NB4 (cell line): ENCODE measurements at regions not wholly inside any gene's neighbourhood (a gene's known extent, or its start where the extent isn't known, plus 50 kb on each side); places are given as distances from the start of the nearest gene placed in this dataset.

Source experiments
- CTCF ChIP-seq: IDR thresholded peaks from one replicate; pipeline ENCODE4 v1.5.1; 2012; ENCODE audit warnings: low read depth, low read length
- MYC ChIP-seq: IDR thresholded peaks from 2 replicates; pipeline ENCODE4 v1.6.1; 2011; ENCODE audit warnings: low read depth, low read length
- POLR2A ChIP-seq: IDR thresholded peaks from 2 replicates; pipeline ENCODE4 v1.6.1; 2011; ENCODE audit warnings: mild to moderate bottlenecking; ENCODE audit not compliant: insufficient read length; ENCODE audit errors: extremely low read depth
- TF ChIP-seq, protein P1 (sequence below): IDR thresholded peaks from 2 replicates; pipeline ENCODE4 v1.6.1; 2011; ENCODE audit warnings: low read depth, low read length

DNA sequence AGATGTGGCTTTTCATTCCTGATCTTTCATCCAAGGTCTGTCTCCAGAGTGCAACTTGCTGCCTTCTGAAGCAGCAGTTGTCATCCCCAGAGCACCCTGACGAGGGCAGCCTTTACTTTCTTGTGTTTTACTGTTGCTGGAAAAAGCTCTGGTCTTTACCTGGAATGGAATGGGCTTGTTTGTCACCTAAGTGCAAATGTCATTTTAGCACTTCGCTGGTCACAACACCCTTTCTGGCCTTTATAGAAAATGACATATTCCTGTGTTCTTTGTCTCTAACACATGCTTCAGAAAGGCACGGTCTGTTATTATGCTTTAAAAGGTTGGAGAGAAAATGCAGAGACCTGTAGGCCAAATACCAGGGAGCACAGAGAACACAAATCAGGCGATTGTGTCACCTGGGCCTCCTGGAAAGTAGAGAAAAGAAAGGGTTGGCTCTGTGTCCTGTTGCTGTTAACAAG, 332.7 kb upstream of the IGFBP7 start:
- peak; percentile 88 for TF ChIP-seq CTCF
- TF ChIP-seq MYC: no peak
- TF ChIP-seq POLR2A: no peak
- TF ChIP-seq, protein P1, sequence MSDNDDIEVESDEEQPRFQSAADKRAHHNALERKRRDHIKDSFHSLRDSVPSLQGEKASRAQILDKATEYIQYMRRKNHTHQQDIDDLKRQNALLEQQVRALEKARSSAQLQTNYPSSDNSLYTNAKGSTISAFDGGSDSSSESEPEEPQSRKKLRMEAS: no peak
